Endothelial cell of umbilical vein (primary cell): ENCODE measurements at regions not wholly inside any gene's neighbourhood (a gene's known extent, or its start where the extent isn't known, plus 50 kb on each side); places are given as distances from the start of the nearest gene placed in this dataset.

Source experiments
- BruUV-seq: library from RNA; stranded (reverse); fragments of 400-500 nt; replicated peaks from 2 replicates; lab custom pipeline; 2021; lab: Mats Ljungman, UMichigan
- CTCF ChIA-PET: fragments of 300-600, 350-600 bp; sonication (Branson Sonifier 250); formaldehyde crosslinking; loops from one replicate; lab custom pipeline; 2021; ENCODE audit warnings: antibody characterized with exemption, inconsistent platforms; lab: Charles Lee
- POLR2A ChIA-PET: fragments of 300-600, 350-600 bp; sonication (Branson Sonifier 250); formaldehyde crosslinking; loops from one replicate; lab custom pipeline; 2021; ENCODE audit warnings: antibody characterized with exemption, inconsistent platforms; lab: Charles Lee
- DNase-seq: peaks from one replicate; pipeline ENCODE4 v3.0.0-alpha.2; 2011; ENCODE audit warnings: low read depth, low spot score
- FAIRE-seq: peaks from 2 replicates; lab custom pipeline; 2011; peaks lifted over from hg19 to GRCh38; lab: Jason Lieb, UNC
- H2AFZ ChIP-seq: 2 replicates; pipeline ENCODE4 v1.6.0; 2012; ENCODE audit warnings: low read depth, low read length, control low read depth, inconsistent platforms
- H3K27ac ChIP-seq: 2 replicates; pipeline ENCODE4 v1.5.1; 2011; ENCODE audit warnings: low read depth, mild to moderate bottlenecking, control low read depth, low read length, moderate library complexity; ENCODE audit not compliant: insufficient read depth
- H3K27me3 ChIP-seq, 2 experiments: 2 replicates each; pipeline versions ENCODE4 v1.6.0 to v1.6.1; 2011; ENCODE audit warnings: low read length in 2 of 2, mixed read lengths in 1 of 2; ENCODE audit not compliant: control insufficient read depth in 2 of 2, insufficient read depth in 2 of 2
- H3K36me3 ChIP-seq, 2 experiments: 2 replicates in 1 of 2; 3 replicates in 1 of 2; pipeline ENCODE4 v1.5.1; 2011; ENCODE audit warnings: low read length in 2 of 2, mild to moderate bottlenecking in 1 of 2, moderate library complexity in 1 of 2; ENCODE audit not compliant: control insufficient read depth in 2 of 2, insufficient read depth in 2 of 2; ENCODE audit errors: extremely low read depth in 1 of 2
- H3K4me1 ChIP-seq: 3 replicates; pipeline ENCODE4 v1.5.1; 2011; ENCODE audit warnings: mild to moderate bottlenecking, low read length; ENCODE audit not compliant: control insufficient read depth, insufficient read depth; ENCODE audit errors: extremely low read depth
- H3K4me2 ChIP-seq: 2 replicates; pipeline ENCODE4 v1.6.1; 2011; ENCODE audit warnings: low read length, control low read depth, mixed read lengths; ENCODE audit not compliant: insufficient read depth
- H3K4me3 ChIP-seq, 3 experiments: fragments of 200-600 bp in 1 of 3; sonication (generic), shearing (Covaris generic) in 1 of 3; replicated peaks in 1 of 3; 2 replicates each; pipeline ENCODE4 v1.5.1; 2011 to 2016; ENCODE audit warnings: control low read depth in 3 of 3, low read length in 3 of 3, mild to moderate bottlenecking in 2 of 3, inconsistent platforms in 1 of 3, low read depth in 1 of 3, moderate library complexity in 1 of 3; ENCODE audit not compliant: insufficient read depth in 1 of 3
- H3K79me2 ChIP-seq: 2 replicates; pipeline ENCODE4 v1.6.0; 2012; ENCODE audit warnings: low read length, inconsistent platforms; ENCODE audit not compliant: control insufficient read depth, insufficient read depth
- H3K9ac ChIP-seq: replicated peaks from 2 replicates; pipeline ENCODE3; 2011; ENCODE audit warnings: low read length, control low read depth; ENCODE audit not compliant: insufficient read depth; ENCODE audit errors: extremely low read depth
- H3K9me1 ChIP-seq: replicated peaks from 3 replicates; pipeline ENCODE4 v1.6.0; 2011; ENCODE audit warnings: mild to moderate bottlenecking, low read length; ENCODE audit not compliant: control insufficient read depth, insufficient read depth; ENCODE audit errors: extremely low read depth
- H3K9me3 ChIP-seq: replicated peaks from 2 replicates; pipeline ENCODE4 v1.5.1; 2012; ENCODE audit warnings: low read length, inconsistent platforms; ENCODE audit not compliant: control insufficient read depth, insufficient read depth
- H4K20me1 ChIP-seq: replicated peaks from 2 replicates; pipeline ENCODE3; 2011; ENCODE audit warnings: mild to moderate bottlenecking, low read length; ENCODE audit not compliant: control insufficient read depth, insufficient read depth; ENCODE audit errors: extremely low read depth
- CTCF ChIP-seq, 2 donors: IDR thresholded peaks; 1 replicate in 1 of 2; 2 replicates in 1 of 2; pipeline ENCODE4 v1.5.1; 2011; ENCODE audit warnings: low read length in 2 of 2, mild to moderate bottlenecking in 2 of 2, moderate library complexity in 2 of 2, control low read depth in 1 of 2, inconsistent platforms in 1 of 2, low read depth in 1 of 2; ENCODE audit not compliant: insufficient read depth in 1 of 2; ENCODE audit errors: extremely low read depth in 1 of 2
- EZH2 ChIP-seq: IDR thresholded peaks from 2 replicates; pipeline ENCODE4 v1.6.1; 2012; ENCODE audit warnings: borderline replicate concordance, low read depth, mild to moderate bottlenecking, moderate library complexity, low read length, inconsistent platforms; ENCODE audit not compliant: severe bottlenecking
- FOS ChIP-seq: IDR thresholded peaks from 2 replicates; pipeline ENCODE4 v1.6.1; 2011; ENCODE audit warnings: mild to moderate bottlenecking, low read length, moderate library complexity, borderline replicate concordance; ENCODE audit not compliant: insufficient read depth
- GATA2 ChIP-seq: IDR thresholded peaks from 2 replicates; pipeline ENCODE4 v1.7.0; 2011; ENCODE audit warnings: low read depth, mild to moderate bottlenecking, moderate library complexity, mixed read lengths, low read length; ENCODE audit not compliant: insufficient read length, insufficient read depth
- JUN ChIP-seq: IDR thresholded peaks from 2 replicates; pipeline ENCODE4 v1.6.1; 2011; ENCODE audit warnings: borderline replicate concordance, low read depth; ENCODE audit not compliant: insufficient read length, insufficient read depth
- MAX ChIP-seq: IDR thresholded peaks from 2 replicates; pipeline ENCODE4 v1.6.1; 2011; ENCODE audit not compliant: insufficient read depth, insufficient read length
- MYC ChIP-seq: IDR thresholded peaks from one replicate; pipeline ENCODE4 v1.6.1; 2011; ENCODE audit warnings: mild to moderate bottlenecking, low read depth, low read length
- POLR2A ChIP-seq: IDR thresholded peaks from 2 replicates; pipeline ENCODE4 v1.6.1; 2012; ENCODE audit warnings: low read depth, mild to moderate bottlenecking, control low read depth, low read length
- POLR2AphosphoS5 ChIP-seq: IDR thresholded peaks from 2 replicates; pipeline ENCODE4 v1.6.1; 2012; ENCODE audit warnings: low read depth, mild to moderate bottlenecking, control low read depth, low read length, moderate library complexity; ENCODE audit not compliant: insufficient read depth
- dilution Hi-C: fragments of 300-500 bp; cut with MboI; formaldehyde crosslinking; loops from one replicate; pipeline ENCODE4 v1.15.0; 2019; ENCODE audit warnings: low sequenced_read_pairs; ENCODE audit not compliant: extremely low pct_ligation_motif_present
- intact Hi-C: fragments of 100-400 bp; cut with micrococcal nuclease; formaldehyde crosslinking; loops from one replicate; pipeline ENCODE4 v1.10.0; 2022

GRCh38 chr2:5491523-5491922 is 200.7 kb upstream of the SOX11 start:
- TF ChIP-seq POLR2AphosphoS5, result no peak
- TF ChIP-seq MAX, result no peak
- no peak for TF ChIP-seq EZH2
- no peak for TF ChIP-seq FOS
- no peak for TF ChIP-seq CTCF (IDR thresholded peaks at IDR 0.05; ENCODE audit: extremely low read depth in 1 of 2, insufficient read depth in 1 of 2, low read depth in 1 of 2, low read length in 2 of 2)
- Histone ChIP-seq H3K4me2 (no peak overlapping the region), H3K36me3 (no peaks in the 10 kb centered on the region), H3K79me2 (no peaks in the 10 kb centered on the region), H3K27me3 (no peaks in the 10 kb centered on the region), H3K9me1 (no peaks in the 10 kb centered on the region), H3K4me1 (no peaks in the 10 kb centered on the region), H4K20me1 (no peaks in the 10 kb centered on the region), H3K9ac (no peak overlapping the region), H3K4me3 (no peak overlapping the region), H2AFZ (no peak overlapping the region), H3K9me3 (no peaks in the 10 kb centered on the region), H3K27ac (no peak overlapping the region)
- POLR2A ChIA-PET, result no interaction called here
- FAIRE-seq, result no peak
- intact Hi-C loops (no loop called here), dilution Hi-C loops (no loop called here)
- CTCF ChIA-PET, result no interaction called here
- no peak for DNase-seq
- BruUV-seq, result no TSS peak

GRCh38 chr2:5493256-5493655 is 198.9 kb upstream of the SOX11 start:
- H2AFZ ChIP-seq, result no peak overlapping the region
- H3K9me1 ChIP-seq, result no peaks in the 10 kb centered on the region
- H3K27ac ChIP-seq, result no peak overlapping the region
- POLR2A ChIA-PET, result no interaction called here
- H3K36me3 ChIP-seq, result no peaks in the 10 kb centered on the region
- H4K20me1 ChIP-seq, result no peaks in the 10 kb centered on the region
- H3K4me3 ChIP-seq, result no peak overlapping the region
- no TSS peak for BruUV-seq
- TF ChIP-seq FOS, result no peak
- TF ChIP-seq MAX, result no peak
- no peak for TF ChIP-seq EZH2
- no peak for TF ChIP-seq MYC
- no peak for TF ChIP-seq JUN
- no peak for TF ChIP-seq GATA2
- TF ChIP-seq CTCF (IDR thresholded peaks at IDR 0.05; ENCODE audit: extremely low read depth in 1 of 2, insufficient read depth in 1 of 2, low read depth in 1 of 2, low read length in 2 of 2), result no peak
- TF ChIP-seq POLR2A, result no peak
- TF ChIP-seq POLR2AphosphoS5, result no peak
- CTCF ChIA-PET, result no interaction called here
- DNase-seq (no peak), FAIRE-seq (no peak)
- intact Hi-C loops, result no loop called here
- no peaks in the 10 kb centered on the region for H3K4me1 ChIP-seq
- dilution Hi-C loops, result no loop called here
- no peaks in the 10 kb centered on the region for H3K27me3 ChIP-seq
- no peak overlapping the region for H3K9ac ChIP-seq
- H3K79me2 ChIP-seq, result no peaks in the 10 kb centered on the region
- H3K9me3 ChIP-seq, result no peaks in the 10 kb centered on the region
- no peak overlapping the region for H3K4me2 ChIP-seq
